K562 (cell line): ENCODE measurements at regions not wholly inside any gene's neighbourhood (a gene's known extent, or its start where the extent isn't known, plus 50 kb on each side); places are given as distances from the start of the nearest gene placed in this dataset.

ENCODE experiments used
- RERE ChIP-seq: sonication (generic); formaldehyde crosslinking; IDR thresholded peaks from 2 replicates; pipeline ENCODE4 v1.8.0; 2023; ENCODE audit warnings: missing genetic modification reagents, mild to moderate bottlenecking, borderline replicate concordance
- TFAM ChIP-seq: fragments of 250-450 bp; sonication (Bioruptor Pico); conservative IDR thresholded peaks from 2 replicates; pipeline ENCODE4 v1.5.0; 2021; ENCODE audit warnings: mild to moderate bottlenecking, moderate library complexity
- TF ChIP-seq, protein P1 (sequence below): fragments of 450-650 bp; IDR thresholded peaks from 2 replicates; pipeline ENCODE4 v1.6.1; 2016; ENCODE audit warnings: low read depth

- TF ChIP-seq, protein P1, sequence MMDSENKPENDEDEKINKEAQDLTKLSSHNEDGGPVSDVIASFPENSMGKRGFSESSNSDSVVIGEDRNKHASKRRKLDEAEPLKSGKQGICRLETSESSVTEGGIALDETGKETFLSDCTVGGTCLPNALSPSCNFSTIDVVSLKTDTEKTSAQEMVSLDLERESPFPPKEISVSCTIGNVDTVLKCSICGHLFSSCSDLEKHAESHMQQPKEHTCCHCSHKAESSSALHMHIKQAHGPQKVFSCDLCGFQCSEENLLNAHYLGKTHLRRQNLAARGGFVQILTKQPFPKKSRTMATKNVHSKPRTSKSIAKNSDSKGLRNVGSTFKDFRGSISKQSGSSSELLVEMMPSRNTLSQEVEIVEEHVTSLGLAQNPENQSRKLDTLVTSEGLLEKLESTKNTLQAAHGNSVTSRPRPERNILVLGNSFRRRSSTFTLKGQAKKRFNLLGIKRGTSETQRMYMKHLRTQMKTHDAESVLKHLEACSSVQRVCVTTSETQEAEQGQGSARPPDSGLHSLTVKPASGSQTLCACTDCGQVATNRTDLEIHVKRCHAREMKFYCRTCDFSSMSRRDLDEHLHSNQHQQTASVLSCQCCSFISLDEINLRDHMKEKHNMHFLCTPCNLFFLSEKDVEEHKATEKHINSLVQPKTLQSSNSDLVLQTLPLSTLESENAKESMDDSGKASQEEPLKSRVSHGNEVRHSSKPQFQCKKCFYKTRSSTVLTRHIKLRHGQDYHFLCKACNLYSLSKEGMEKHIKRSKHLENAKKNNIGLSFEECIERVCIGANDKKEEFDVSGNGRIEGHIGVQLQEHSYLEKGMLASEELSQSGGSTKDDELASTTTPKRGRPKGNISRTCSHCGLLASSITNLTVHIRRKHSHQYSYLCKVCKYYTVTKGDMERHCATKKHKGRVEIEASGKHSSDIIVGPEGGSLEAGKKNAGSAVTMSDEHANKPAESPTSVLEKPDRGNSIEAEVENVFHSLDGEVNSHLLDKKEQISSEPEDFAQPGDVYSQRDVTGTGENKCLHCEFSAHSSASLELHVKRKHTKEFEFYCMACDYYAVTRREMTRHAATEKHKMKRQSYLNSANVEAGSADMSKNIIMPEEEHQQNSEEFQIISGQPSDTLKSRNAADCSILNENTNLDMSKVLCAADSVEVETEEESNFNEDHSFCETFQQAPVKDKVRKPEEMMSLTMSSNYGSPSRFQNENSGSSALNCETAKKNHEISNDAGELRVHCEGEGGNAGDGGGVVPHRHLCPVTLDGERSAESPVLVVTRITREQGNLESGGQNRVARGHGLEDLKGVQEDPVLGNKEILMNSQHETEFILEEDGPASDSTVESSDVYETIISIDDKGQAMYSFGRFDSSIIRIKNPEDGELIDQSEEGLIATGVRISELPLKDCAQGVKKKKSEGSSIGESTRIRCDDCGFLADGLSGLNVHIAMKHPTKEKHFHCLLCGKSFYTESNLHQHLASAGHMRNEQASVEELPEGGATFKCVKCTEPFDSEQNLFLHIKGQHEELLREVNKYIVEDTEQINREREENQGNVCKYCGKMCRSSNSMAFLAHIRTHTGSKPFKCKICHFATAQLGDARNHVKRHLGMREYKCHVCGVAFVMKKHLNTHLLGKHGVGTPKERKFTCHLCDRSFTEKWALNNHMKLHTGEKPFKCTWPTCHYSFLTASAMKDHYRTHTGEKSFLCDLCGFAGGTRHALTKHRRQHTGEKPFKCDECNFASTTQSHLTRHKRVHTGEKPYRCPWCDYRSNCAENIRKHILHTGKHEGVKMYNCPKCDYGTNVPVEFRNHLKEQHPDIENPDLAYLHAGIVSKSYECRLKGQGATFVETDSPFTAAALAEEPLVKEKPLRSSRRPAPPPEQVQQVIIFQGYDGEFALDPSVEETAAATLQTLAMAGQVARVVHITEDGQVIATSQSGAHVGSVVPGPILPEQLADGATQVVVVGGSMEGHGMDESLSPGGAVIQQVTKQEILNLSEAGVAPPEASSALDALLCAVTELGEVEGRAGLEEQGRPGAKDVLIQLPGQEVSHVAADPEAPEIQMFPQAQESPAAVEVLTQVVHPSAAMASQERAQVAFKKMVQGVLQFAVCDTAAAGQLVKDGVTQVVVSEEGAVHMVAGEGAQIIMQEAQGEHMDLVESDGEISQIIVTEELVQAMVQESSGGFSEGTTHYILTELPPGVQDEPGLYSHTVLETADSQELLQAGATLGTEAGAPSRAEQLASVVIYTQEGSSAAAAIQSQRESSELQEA: no peak
- TF ChIP-seq TFAM: no peak
- TF ChIP-seq RERE: no peak
Measured at GRCh38 chr21:45592208-45592619, 50.0 kb upstream of the SLC19A1 start (continued).
